Ectodermal cell (in vitro differentiated cells): ENCODE measurements at regions not wholly inside any gene's neighbourhood (a gene's known extent, or its start where the extent isn't known, plus 50 kb on each side); places are given as distances from the start of the nearest gene placed in this dataset.

Experiments
- H3K27ac ChIP-seq: 2 replicates; pipeline ENCODE4 v1.7.0; 2013; ENCODE audit warnings: mild to moderate bottlenecking, low read depth, low read length; ENCODE audit not compliant: insufficient read depth, poor library complexity, severe bottlenecking
- H3K27me3 ChIP-seq: 2 replicates; pipeline ENCODE4 v1.7.0; 2013; ENCODE audit warnings: mild to moderate bottlenecking, low read length; ENCODE audit not compliant: insufficient read depth, control insufficient read depth, poor library complexity, severe bottlenecking
- H3K36me3 ChIP-seq: one replicate; pipeline ENCODE4 v1.7.0; 2013; ENCODE audit warnings: low read length; ENCODE audit not compliant: control insufficient read depth, insufficient read depth
- H3K4me1 ChIP-seq: one replicate; pipeline ENCODE4 v1.7.0; 2013; ENCODE audit warnings: low read length; ENCODE audit not compliant: control insufficient read depth, insufficient read depth
- H3K4me3 ChIP-seq: 2 replicates; pipeline ENCODE4 v1.7.0; 2013; ENCODE audit warnings: low read depth, low read length, control low read depth; ENCODE audit not compliant: insufficient read depth
- H3K9me3 ChIP-seq: 2 replicates; pipeline ENCODE4 v1.7.0; 2013; ENCODE audit warnings: mild to moderate bottlenecking, low read length, moderate library complexity; ENCODE audit not compliant: control insufficient read depth
- WGBS, 2 experiments: methylation state at CpG; one replicate each; pipeline ENCODE4 v1.1.7; 2013; ENCODE audit warnings: missing lambda C conversion rate in 2 of 2; 5-methylcytosine and 5-hydroxymethylcytosine counted together

- Histone ChIP-seq H3K4me1 (no peaks in the 10 kb centered on the region), H3K4me3 (no peak overlapping the region), H3K36me3 (no peaks in the 10 kb centered on the region), H3K9me3 (no peaks in the 10 kb centered on the region), H3K27ac (no peak overlapping the region), H3K27me3 (no peaks in the 10 kb centered on the region)
- WGBS, 2 experiments, result 96 to 100% methylated on average over 1 to 2 of the region's 3 CpGs
Observed at GRCh38 chr1:88169139-88169538, 514.9 kb upstream of the PKN2 start.

GRCh38 chr1:88169939-88170338 is 514.1 kb upstream of the PKN2 start:
- Histone ChIP-seq H3K27me3 (no peaks in the 10 kb centered on the region), H3K4me1 (no peaks in the 10 kb centered on the region), H3K36me3 (no peaks in the 10 kb centered on the region), H3K27ac (no peak overlapping the region), H3K4me3 (no peak overlapping the region), H3K9me3 (no peaks in the 10 kb centered on the region)

GRCh38 chr1:88175120-88175630 is 508.9 kb upstream of the PKN2 start:
- no peaks in the 10 kb centered on the region for H3K36me3 ChIP-seq
- no peak overlapping the region for H3K27ac ChIP-seq
- H3K4me1 ChIP-seq, result no peaks in the 10 kb centered on the region
- H3K4me3 ChIP-seq, result no peak overlapping the region
- H3K9me3 ChIP-seq, result no peaks in the 10 kb centered on the region
- no peaks in the 10 kb centered on the region for H3K27me3 ChIP-seq
- 91 to 93% methylated on average over 3 of the region's 3 CpGs for WGBS, 2 experiments

- Histone ChIP-seq H3K9me3 (no peaks in the 10 kb centered on the region), H3K36me3 (no peaks in the 10 kb centered on the region), H3K27ac (no peak overlapping the region), H3K27me3 (no peaks in the 10 kb centered on the region), H3K4me3 (no peak overlapping the region), H3K4me1 (no peaks in the 10 kb centered on the region)
- 82% methylated on average over 9 to 10 of the region's 10 CpGs for WGBS, 2 experiments
Observed at GRCh38 chr1:88175631-88176226, 508.3 kb upstream of the PKN2 start.

GRCh38 chr1:88179943-88180342 is 504.1 kb upstream of the PKN2 start:
- WGBS, 2 experiments, result 88 to 100% methylated on average over 4 of the region's 5 CpGs
- H3K27ac ChIP-seq, result no peak overlapping the region
- no peaks in the 10 kb centered on the region for H3K36me3 ChIP-seq
- no peaks in the 10 kb centered on the region for H3K9me3 ChIP-seq
- no peak overlapping the region for H3K4me3 ChIP-seq
- no peaks in the 10 kb centered on the region for H3K4me1 ChIP-seq
- no peaks in the 10 kb centered on the region for H3K27me3 ChIP-seq

GRCh38 chr1:88180449-88181108 is 503.5 kb upstream of the PKN2 start:
- Histone ChIP-seq H3K4me1 (no peaks in the 10 kb centered on the region), H3K4me3 (no peak overlapping the region), H3K27ac (no peak overlapping the region), H3K9me3 (no peaks in the 10 kb centered on the region), H3K36me3 (no peaks in the 10 kb centered on the region), H3K27me3 (no peaks in the 10 kb centered on the region)
- whole genome bisulfite sequencing, 2 experiments, result 34 to 42% methylated on average over 6 to 8 of the region's 8 CpGs

GRCh38 chr1:88186911-88187310 is 497.2 kb upstream of the PKN2 start:
- Histone ChIP-seq H3K9me3 (no peaks in the 10 kb centered on the region), H3K27ac (no peak overlapping the region), H3K36me3 (no peaks in the 10 kb centered on the region), H3K4me3 (no peak overlapping the region), H3K4me1 (no peaks in the 10 kb centered on the region), H3K27me3 (no peaks in the 10 kb centered on the region)

GRCh38 chr1:88188038-88188437 is 496.0 kb upstream of the PKN2 start:
- no peaks in the 10 kb centered on the region for H3K36me3 ChIP-seq
- H3K27me3 ChIP-seq, result no peaks in the 10 kb centered on the region
- no peak overlapping the region for H3K4me3 ChIP-seq
- no peaks in the 10 kb centered on the region for H3K9me3 ChIP-seq
- no peak overlapping the region for H3K27ac ChIP-seq
- no peaks in the 10 kb centered on the region for H3K4me1 ChIP-seq

- Histone ChIP-seq H3K27ac (no peak overlapping the region), H3K9me3 (no peaks in the 10 kb centered on the region), H3K4me1 (no peaks in the 10 kb centered on the region), H3K27me3 (no peaks in the 10 kb centered on the region), H3K4me3 (no peak overlapping the region), H3K36me3 (no peaks in the 10 kb centered on the region)
- 96 to 100% methylated on average over 1 to 2 of the region's 2 CpGs for WGBS, 2 experiments
Observed at GRCh38 chr1:88189525-88189924, 494.5 kb upstream of the PKN2 start.

- Histone ChIP-seq H3K4me1 (no peaks in the 10 kb centered on the region), H3K36me3 (no peaks in the 10 kb centered on the region), H3K27me3 (no peaks in the 10 kb centered on the region), H3K4me3 (no peak overlapping the region), H3K9me3 (no peaks in the 10 kb centered on the region), H3K27ac (no peak overlapping the region)
- WGBS, 2 experiments, result 88 to 94% methylated on average over 2 of the region's 2 CpGs
Observed at GRCh38 chr1:88191917-88192316, 492.2 kb upstream of the PKN2 start.
